Germinal center (tissue), 1 donor: ENCODE measurements at regions not wholly inside any gene's neighbourhood (a gene's known extent, or its start where the extent isn't known, plus 50 kb on each side); places are given as distances from the start of the nearest gene placed in this dataset.

Source experiments
- DNase-seq: peaks from one replicate; pipeline ENCODE4 v3.0.0; 2012; ENCODE audit warnings: mixed read lengths, low spot score

DNA sequence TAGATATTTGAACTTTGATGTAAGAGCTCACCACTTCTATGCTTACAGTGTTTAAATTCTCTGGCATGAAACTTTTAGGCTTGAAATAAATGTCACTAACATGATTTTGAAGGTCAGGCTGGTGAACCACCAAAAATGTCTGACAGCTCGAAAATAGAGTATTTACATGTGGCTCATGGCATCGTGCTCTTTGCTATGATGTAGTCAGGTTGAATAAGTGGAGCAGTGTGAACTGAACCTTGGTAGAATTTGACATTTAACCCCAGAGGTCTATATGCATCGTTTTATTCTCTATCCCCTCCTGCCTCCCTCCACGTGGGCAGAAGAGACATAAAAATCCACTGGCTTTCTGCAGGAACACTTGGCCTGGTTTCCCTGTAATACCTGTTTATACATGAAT lies 369.7 kb upstream of the ATP2B1 start:
- no peak for DNase-seq

DNA sequence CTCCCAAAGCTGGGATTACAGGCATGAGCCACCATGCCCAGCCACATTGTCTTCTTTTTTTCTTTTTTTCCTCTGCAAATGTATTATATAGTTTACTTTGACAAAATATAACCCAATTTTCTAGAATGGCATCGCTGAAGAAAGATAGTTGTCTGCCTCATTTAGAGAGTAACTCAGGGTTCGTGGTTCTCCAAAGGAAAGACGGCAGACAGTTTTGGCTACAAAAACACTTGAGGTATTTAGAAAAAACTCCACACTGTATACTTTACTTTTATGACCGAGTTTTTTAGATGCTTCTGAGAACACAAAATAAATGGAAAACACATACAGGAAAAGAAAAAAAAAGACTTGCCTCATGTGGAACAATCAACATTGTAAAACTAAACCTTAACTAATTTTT lies 369.1 kb upstream of the ATP2B1 start:
- no peak for DNase-seq

DNA sequence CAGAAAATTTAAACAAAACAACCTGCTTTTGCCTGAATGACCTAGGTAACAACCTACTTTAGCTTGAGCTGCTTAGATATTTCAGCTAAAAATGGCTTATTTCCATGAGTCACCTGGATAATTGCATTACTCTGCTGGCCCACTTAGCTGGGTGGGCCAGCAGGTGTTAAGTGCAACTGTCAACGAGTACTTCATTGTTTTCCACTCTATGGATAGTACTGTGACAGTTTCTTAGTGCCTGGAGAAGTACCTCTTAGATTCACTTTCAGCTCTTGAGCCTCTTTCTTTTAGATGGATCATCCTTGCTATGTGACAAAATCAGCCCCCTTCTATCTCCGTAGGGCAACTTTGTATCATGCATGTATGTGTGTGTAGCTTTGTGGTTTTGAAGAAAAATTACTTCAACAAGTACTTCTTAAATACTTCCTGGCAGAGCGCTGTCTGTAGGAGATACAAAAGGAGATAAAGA lies 368.2 kb upstream of the ATP2B1 start:
- no peak for DNase-seq

DNA sequence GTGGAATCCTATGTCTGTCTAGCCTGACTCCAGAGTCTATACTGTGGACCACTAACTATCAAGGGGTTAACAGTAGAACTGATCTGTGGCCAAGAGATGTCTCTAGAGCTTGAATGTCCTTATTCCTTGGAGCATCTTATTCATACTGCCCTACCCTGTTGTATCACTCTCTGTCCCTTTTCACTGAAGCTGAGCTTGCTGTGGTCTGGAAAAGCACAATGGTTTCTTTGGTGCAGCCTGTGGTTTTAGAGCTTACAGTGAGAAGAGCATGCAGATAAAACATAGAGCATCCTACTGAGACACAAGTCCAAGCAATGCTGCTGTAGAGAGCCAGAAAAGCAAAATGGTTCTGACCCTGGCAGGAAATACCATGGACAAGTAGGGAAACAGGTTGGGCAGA lies 367.0 kb upstream of the ATP2B1 start:
- no peak for DNase-seq

DNA sequence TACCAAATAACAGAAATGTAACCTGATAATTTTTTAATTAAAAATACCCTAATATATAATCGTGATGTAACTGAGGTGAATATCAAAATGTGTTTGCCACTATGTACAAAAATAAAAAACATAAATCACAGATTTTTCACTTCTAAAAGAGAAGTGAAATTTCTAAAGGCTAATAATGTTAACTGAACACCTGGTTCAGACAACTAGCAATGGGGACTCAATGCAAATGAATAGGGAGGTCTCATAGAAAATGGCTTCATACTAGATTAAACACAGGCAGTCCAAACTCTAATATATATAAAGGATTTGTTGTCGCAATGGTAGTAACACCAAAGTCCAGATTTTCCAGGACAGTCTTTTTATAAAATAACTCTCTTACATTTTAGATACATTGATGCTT lies 365.4 kb upstream of the ATP2B1 start:
- peak; percentile 39 for DNase-seq

DNA sequence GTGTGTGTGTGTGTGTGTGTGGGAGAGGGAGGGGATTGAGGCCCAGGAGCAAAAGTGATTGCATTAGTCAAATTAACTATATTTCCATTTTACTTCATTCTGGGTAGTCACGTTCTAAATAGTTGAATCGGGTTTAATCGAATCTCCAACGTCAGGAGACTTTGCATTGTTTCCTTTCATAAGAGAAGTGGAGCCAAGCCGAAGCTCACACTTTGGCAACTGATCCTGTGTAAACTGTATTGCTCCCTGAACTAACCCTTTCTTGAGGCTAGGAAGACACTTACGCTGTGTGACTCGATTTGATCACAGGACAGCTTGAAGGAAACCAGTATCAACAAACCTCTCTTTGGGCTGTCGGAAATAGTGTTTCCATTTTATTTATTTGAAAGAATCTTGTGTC lies 363.4 kb upstream of the ATP2B1 start:
- no peak for DNase-seq

DNA sequence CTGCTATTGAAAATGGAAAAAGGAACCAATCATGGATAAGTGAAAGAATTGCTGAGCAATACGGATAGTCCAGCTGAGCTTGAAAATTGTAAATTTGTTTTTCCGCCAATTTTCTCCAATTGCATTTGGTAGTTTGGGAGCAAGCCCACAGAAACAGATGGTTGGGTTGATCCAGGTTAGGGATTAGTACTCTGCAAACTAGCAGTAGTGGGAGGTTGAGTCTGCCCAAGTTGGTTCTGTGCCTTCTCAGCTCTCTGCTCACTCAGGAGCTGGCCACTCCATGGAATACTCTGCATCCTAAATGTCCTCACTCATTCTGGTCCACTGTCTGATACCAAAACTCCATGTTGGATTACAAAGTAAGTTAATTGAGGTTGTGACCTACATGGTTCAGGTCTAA lies 361.1 kb upstream of the ATP2B1 start:
- no peak for DNase-seq

DNA sequence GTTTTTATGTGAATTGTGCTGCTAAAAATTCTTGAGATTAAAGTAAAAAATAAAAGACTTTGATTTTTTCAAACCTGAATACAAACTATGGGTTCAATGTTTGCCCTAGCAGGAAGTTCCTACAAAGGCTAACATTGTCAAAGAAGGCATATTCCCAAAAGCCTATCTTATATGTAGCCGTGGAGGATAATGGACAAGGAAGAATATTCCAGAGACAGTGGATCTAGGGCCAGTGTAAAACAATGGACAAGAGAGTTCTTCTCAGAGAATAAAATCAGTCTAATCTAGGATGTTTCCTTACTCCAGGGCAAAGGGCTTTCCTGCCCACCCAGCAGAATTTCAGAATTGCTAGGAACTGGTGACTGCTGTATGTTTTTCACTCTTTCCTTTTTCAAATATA lies 359.2 kb upstream of the ATP2B1 start:
- DNase-seq: no peak

DNA sequence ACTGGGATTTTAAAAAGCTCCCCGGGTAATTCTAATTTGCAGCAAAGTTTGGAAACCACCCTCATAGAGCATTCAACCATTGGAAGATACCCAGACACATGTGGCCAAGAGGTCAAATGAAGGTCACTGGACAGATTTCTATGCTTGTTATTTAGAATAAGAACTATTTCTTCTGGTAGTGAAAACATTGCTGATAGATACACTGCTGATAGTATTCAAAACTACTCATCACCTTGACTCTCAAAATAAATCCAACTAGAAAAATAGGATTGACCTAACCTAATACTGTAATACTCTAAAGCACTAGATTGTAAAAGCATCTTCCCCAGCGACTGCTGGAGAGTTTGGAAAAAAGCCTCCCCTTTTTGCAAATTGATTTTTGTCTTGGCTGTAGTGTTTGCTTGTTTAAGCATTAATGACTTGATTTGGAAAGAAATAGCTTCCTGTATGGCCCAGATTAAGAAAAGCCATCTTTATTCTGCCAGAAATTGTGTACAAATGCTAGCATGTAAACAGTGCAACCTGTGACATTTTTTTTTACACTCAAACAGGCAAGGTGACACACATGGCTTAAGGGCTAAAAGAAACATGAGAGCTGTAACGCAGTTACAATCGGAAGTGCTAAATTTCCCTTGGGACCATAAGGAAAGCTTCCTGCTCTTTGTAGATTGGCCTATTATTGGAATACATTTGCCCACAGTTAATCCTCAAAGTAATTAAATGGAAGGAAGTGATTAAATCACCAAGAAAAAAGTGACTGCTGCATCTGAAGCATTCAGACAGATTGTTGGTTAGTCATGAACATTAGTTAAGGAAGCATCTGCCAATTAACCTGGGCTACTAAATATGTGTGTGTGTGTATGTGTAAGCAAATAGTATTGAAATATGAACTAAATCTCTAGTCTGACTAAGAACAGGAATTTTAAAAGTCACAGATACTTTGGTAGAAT lies 356.5 kb upstream of the ATP2B1 start:
- no peak for DNase-seq

DNA sequence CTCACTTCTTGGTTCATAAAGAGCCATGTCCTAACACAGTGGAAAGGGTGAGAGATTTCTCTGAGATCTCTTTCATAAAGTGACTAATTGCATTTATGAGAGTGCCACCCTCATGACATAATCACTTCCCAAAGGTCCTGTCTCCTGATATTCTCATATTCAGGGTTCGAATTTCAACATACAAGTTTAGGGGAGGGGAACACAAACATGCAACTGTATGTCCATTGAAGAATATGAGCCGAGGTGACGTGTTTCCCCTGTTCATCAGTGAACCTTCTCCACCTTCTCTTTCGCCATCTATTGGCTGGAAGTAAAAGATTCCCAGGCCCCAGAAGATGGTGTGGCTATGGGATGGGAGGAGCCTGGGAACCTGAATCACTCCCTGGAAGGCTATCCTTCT lies 354.2 kb upstream of the ATP2B1 start:
- no peak for DNase-seq

DNA sequence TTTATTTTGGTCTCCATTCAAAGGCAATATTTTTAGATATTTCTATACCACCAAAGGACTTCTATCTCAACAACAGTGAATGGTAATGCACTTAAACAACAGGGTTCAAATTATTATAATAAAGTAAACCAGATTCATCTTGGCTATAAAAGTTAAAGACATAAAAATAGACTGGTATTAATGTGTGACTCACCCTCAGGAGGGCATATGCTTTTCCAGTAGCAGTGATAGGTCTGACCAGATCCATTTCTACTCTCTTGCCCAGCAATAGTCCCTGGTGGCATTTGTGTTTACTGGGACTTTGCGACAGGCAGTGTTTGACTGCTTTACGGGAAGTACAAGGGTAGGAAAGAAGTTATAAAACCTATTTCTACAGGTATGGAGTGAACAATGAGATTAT lies 353.2 kb upstream of the ATP2B1 start:
- no peak for DNase-seq

DNA sequence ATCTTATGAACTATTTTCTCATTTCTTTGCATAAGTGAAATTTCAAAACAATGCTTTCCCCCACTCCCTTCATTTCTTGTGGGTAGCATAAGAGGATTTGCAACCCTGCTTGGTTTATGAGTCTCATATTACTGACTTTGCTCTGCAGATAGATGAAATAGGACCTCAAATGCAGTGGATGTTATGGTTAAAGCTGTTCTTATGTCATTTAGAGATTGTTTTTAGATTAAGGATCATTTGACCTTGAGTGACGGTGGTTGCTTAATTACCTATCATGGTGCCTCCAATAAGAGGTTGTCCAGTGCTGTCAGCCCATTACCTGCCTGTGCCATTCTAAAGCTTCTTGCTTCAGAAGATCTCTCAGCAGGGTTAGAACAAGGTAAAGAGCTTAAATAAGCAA lies 351.4 kb upstream of the ATP2B1 start:
- DNase-seq: no peak

DNA sequence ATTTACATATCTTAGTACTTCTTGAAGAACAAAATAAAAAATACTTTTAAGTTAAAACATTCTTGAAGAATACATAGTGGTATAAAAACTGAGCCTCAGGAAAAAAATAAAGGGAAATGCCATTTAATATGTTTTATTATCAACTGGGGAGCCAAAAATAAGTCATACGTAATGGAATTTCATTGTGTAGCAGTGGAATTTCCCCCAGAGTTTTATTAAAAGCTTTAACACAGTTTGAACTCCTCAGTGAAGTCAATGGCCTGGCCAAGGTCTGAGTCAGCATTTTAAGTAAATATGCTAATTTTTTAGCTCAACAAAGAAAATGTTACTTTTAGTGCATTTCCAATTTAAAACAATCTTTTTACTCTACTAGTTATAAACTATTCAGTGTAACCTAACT lies 350.1 kb upstream of the ATP2B1 start:
- no peak for DNase-seq

DNA sequence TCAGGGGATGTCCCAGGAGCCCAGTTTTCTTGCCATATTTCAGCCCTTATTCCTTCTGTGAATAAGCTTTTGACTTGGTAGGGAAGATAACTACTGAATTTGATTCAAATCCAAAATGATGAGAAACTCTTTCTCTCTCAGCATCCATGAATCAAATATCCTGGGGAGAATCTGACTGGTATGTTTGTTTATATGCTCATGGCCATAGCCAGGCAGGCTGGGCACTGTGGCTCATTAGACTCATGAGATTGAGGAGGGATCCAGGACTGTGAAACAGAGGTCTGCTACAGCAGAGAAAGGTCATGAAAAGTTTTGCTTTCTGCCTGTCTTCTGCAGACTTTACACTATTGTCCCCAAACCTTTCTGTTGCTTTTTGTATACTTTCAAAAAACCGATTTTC lies 346.4 kb upstream of the ATP2B1 start:
- DNase-seq: no peak

DNA sequence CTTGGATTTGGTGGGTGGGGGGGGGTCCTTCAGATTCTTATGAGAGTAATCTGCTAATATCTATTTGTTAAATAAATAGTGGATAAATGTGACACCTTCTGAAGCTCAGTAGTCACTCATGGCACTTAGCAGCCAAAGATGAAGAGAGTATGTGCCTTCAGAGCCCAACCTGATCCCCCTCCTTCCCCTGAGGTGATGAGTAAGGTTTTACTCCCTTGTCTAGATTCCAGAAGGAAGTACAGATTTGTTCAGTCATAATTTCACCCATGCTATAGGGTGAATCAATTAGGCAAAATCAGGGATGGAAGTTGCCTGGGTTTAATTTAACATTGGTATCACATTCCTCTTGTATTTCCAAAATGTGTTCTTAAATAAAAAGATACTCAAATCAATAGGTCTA lies 340.3 kb upstream of the ATP2B1 start:
- no peak for DNase-seq

DNA sequence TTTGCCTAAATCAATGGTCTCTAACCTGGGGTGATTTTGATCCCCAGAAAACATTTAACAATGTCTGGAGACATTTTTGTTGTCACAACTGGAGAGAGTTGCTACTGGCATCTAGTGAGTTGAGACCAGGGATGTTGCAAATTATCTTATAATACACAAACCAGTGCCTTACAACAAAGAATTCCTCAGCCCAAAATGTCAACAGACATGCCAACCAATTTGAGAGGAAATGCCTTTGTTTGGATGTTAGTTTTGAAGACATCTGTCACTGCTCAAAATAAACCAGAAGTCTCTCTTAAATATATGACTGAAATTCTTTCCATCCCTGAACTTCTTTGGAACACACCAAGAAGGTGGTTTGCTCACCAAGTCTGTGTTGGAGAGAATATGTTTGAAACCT lies 336.9 kb upstream of the ATP2B1 start:
- DNase-seq: no peak

DNA sequence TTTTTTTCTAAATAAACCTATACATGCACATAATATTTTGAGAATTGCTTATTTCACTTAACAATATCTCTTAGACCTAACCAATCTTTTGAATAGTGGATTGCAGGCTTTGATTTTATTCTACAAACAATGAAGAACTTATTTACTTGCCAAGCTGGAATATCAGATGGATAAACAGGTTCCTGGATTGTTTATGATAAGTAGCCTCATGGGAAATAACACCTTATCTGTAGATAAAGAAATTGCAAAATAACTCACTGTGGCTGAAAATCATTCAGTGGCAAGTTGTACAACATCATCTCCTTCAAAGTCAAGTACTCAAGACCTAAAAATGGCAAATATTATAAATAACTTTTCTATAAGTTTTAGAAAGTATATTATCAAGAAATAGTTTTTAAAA lies 335.4 kb upstream of the ATP2B1 start:
- no peak for DNase-seq

DNA sequence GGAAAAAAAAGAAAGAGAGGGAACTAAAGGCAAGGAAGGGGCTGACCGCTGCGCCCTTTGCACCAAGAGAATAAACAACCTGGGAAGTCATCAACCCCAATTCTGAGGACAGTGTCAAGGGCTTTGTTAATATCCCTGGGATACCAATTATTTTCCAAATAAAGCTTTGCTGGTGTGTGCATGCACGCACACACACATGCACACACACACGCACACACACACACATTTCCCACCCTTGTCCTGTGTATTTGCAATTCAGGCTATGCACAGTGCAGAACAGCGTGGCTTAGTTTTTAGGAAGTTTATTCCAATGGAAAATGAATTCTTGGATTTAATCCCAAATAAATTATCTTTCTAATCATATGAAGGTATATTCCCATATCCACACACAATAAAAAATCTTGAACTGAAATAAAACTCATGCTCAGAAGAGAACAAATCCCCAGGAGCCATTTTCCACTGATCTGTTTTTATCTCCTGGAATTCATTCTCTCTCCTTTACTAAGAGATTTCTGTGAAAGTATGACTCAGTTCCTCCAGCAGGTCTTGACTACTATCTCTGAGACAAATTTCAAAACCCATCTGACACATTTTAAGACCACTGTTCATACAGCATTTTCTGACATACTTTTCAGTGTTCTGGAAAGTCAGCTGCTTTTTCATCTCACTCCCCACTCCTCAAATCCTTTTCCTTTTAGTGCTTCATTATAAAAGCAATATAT lies 334.4 kb upstream of the ATP2B1 start:
- DNase-seq: no peak

DNA sequence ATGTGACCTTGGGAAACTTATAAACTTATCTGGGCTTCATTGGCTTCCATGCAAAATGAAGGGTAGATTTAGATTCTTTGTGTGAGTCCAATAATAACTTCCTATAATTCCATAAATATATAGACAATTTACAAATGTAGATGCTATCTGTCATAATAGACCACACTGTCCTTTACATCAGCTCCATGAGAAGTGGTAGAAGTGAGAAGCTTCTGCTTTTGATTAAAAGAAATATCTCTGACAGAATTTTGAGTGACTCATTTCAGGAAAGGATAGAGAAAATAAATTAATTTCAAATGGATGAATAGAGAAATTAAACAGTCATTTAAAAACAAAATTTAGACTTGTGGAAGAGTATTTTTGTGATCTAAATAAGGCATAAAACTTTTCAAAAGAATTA lies 329.7 kb upstream of the ATP2B1 start:
- no peak for DNase-seq

DNA sequence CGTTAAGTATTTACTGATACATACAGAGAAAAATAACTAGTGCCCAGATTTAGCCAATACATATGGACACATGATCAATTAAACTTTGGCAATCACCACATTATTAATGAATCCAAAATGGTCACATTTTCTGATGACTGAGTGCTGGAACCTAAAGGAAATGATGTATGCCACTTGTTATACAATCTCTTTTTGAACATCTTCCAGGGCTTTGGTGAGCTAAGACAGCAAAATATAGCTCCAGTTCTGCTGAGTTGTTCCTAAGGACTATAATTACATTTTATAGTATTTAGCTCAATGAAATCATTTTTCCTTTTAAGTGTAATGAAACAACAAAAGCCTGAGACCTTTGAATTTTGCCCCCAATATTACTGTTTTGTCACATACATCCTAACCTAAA lies 329.1 kb upstream of the ATP2B1 start:
- DNase-seq: no peak

DNA sequence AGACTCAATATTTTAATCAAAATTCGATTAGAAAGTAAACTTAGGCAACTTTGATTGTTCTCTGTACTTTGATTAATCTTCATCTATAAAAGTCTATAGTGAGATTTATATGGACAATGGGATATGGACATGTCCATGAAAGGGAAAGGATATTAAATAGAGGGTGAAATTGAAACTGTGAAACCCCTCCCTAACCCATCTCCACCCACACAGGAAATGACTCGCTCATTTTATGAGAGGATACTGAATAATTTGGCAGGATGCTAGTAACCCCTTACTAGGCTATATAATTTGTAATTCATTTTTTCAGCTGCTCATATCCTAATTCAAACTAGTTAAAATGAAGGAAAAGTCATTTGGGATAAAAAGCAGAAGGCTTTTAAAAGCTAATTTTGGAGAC lies 328.0 kb upstream of the ATP2B1 start:
- no peak for DNase-seq

DNA sequence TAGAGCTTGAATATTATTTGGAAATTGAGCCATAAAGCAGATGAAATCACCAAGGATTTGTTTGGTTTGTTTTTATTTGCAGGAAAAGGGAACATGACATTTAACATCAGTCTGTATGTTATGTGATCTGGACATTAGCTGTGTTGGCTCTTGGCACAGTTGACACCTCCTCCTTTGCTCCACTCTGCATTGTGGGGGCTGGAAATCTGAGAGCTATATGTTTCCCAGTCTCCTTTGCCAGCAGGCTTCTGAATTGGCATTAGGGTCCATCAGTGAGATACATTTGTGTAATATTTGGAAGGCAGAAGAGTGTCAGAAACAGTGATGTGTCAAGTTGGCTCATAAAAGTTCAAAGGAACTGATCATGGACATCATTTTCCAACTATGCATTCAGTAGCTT lies 322.1 kb upstream of the ATP2B1 start:
- DNase-seq: no peak

DNA sequence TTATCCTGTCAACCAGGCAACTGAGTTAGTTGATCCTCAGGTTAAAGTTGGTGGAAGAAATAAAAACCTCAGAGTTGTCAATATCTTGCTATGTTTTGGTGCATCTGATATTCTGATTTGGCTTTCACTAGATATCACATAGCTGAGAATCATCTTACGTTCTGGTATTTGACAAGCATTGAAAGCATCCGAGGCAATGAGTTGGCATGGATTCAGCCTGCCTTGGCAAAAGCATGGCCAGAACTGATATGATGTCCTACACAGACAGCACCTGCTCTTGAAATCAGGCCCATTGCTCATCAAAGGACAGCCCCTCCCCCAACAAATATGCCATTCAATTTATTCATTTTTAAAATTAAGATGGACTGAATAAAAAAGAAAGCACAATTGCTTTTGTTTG lies 320.7 kb upstream of the ATP2B1 start:
- no peak for DNase-seq
